Ectodermal cell (in vitro differentiated cells): ENCODE measurements at regions not wholly inside any gene's neighbourhood (a gene's known extent, or its start where the extent isn't known, plus 50 kb on each side); places are given as distances from the start of the nearest gene placed in this dataset.

Experiments used
- H3K27ac ChIP-seq: 2 replicates; pipeline ENCODE4 v1.7.0; 2013; ENCODE audit warnings: mild to moderate bottlenecking, low read depth, low read length; ENCODE audit not compliant: insufficient read depth, poor library complexity, severe bottlenecking
- H3K27me3 ChIP-seq: 2 replicates; pipeline ENCODE4 v1.7.0; 2013; ENCODE audit warnings: mild to moderate bottlenecking, low read length; ENCODE audit not compliant: insufficient read depth, control insufficient read depth, poor library complexity, severe bottlenecking
- H3K36me3 ChIP-seq: one replicate; pipeline ENCODE4 v1.7.0; 2013; ENCODE audit warnings: low read length; ENCODE audit not compliant: control insufficient read depth, insufficient read depth
- H3K4me1 ChIP-seq: one replicate; pipeline ENCODE4 v1.7.0; 2013; ENCODE audit warnings: low read length; ENCODE audit not compliant: control insufficient read depth, insufficient read depth
- H3K4me3 ChIP-seq: 2 replicates; pipeline ENCODE4 v1.7.0; 2013; ENCODE audit warnings: low read depth, low read length, control low read depth; ENCODE audit not compliant: insufficient read depth
- H3K9me3 ChIP-seq: 2 replicates; pipeline ENCODE4 v1.7.0; 2013; ENCODE audit warnings: mild to moderate bottlenecking, low read length, moderate library complexity; ENCODE audit not compliant: control insufficient read depth
- WGBS, 2 experiments: methylation state at CpG; one replicate each; pipeline ENCODE4 v1.1.7; 2013; ENCODE audit warnings: missing lambda C conversion rate in 2 of 2; 5-methylcytosine and 5-hydroxymethylcytosine counted together

- Histone ChIP-seq H3K4me3 (no peak overlapping the region), H3K36me3 (no peaks in the 10 kb centered on the region), H3K27ac (no peak overlapping the region), H3K27me3 (no peaks in the 10 kb centered on the region), H3K9me3 (no peaks in the 10 kb centered on the region), H3K4me1 (no peaks in the 10 kb centered on the region)
- WGBS, 2 experiments = 93 to 94% methylated on average over 9 of the region's 9 CpGs
These were observed 122.5 kb upstream of the ZC3H12C start for GRCh38 chr11:109970516-109971183.

DNA sequence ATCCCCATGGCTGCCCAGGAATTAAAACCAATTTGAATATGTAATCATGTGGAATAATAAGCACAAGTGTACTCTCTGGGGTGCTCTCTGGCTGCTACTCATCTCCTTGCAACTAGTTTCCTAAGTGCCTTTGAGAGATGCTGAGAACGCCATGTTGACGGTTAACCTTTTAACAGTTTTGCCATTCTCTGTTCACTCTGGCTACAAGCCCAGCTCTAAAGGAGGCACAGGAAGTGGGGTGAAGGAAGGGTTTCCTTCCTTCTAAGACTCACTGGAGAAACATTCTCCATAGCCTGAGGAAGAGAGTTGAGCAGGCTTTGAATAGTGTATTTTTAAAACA, 122.0 kb upstream of the ZC3H12C start:
- no peaks in the 10 kb centered on the region for H3K9me3 ChIP-seq
- H3K4me3 ChIP-seq = no peak overlapping the region
- H3K4me1 ChIP-seq = no peaks in the 10 kb centered on the region
- no peaks in the 10 kb centered on the region for H3K27me3 ChIP-seq
- no peak overlapping the region for H3K27ac ChIP-seq
- WGBS, 2 experiments = 89 to 94% methylated on average over 2 of the region's 2 CpGs
- no peaks in the 10 kb centered on the region for H3K36me3 ChIP-seq

DNA sequence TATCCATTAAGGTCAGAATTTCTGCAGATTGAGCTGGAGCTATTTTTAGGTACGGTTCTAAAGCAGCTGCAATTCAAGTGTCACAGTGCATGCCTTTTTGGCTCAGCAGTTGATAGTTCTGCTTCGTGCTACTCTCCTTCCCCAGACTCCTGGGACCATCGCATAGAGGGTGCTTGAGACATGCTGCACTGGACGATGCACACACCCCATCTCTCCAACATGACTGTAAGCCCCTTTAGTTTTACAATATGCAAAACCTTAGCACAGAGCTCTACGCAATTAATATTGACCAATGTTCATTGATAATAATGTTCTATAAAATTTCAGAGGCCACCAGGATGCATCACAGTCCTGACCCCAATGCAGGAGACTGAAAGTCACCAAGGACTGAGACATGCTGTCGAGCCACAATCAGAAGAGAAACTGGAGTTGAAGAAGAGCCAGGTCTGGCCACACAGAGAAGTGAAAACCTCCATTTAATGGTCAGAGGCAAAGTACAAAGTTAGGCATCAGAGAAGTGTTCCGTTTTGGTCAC, 120.9 kb upstream of the ZC3H12C start:
- WGBS, 2 experiments = 93 to 95% methylated on average over 7 of the region's 7 CpGs
- Histone ChIP-seq H3K9me3 (no peaks in the 10 kb centered on the region), H3K4me1 (no peaks in the 10 kb centered on the region), H3K36me3 (no peaks in the 10 kb centered on the region), H3K27ac (no peak overlapping the region), H3K4me3 (no peak overlapping the region), H3K27me3 (no peaks in the 10 kb centered on the region)

GRCh38 chr11:109972939-109973338, 120.3 kb upstream of the ZC3H12C start:
- H3K4me3 ChIP-seq = no peak overlapping the region
- no peaks in the 10 kb centered on the region for H3K27me3 ChIP-seq
- H3K27ac ChIP-seq = no peak overlapping the region
- H3K4me1 ChIP-seq = no peaks in the 10 kb centered on the region
- no peaks in the 10 kb centered on the region for H3K9me3 ChIP-seq
- no peaks in the 10 kb centered on the region for H3K36me3 ChIP-seq

DNA sequence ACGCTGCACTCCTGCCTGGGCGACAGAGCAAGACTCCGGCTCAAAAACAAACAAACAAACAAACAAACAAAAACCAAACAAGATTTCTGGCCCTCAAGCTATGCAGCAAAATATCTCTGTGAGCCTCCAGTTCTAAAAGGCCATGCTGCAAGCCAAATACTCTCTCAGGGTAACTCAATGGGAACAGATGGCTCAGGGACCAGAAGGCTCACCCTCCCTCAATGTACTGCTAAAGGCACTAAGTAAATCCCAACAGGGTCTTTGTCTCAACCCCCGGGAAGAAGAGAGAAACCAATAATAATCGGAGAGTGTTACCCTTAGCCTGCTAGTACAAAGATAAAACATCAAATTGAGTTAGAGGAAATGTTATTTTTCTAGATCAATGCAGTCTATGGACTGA, 119.7 kb upstream of the ZC3H12C start:
- Histone ChIP-seq H3K27ac (no peak overlapping the region), H3K4me3 (no peak overlapping the region), H3K9me3 (no peaks in the 10 kb centered on the region), H3K4me1 (no peaks in the 10 kb centered on the region), H3K27me3 (no peaks in the 10 kb centered on the region), H3K36me3 (no peaks in the 10 kb centered on the region)
- WGBS, 2 experiments = 64 to 78% methylated on average over 5 of the region's 5 CpGs

- H3K4me1 ChIP-seq = no peaks in the 10 kb centered on the region
- H3K4me3 ChIP-seq = no peak overlapping the region
- no peak overlapping the region for H3K27ac ChIP-seq
- 83 to 91% methylated on average over 3 of the region's 3 CpGs for WGBS, 2 experiments
- no peaks in the 10 kb centered on the region for H3K27me3 ChIP-seq
- no peaks in the 10 kb centered on the region for H3K36me3 ChIP-seq
- H3K9me3 ChIP-seq = no peaks in the 10 kb centered on the region
These were observed 118.7 kb upstream of the ZC3H12C start for GRCh38 chr11:109974523-109974922.

GRCh38 chr11:109978895-109979294, 114.3 kb upstream of the ZC3H12C start:
- H3K27me3 ChIP-seq = no peaks in the 10 kb centered on the region
- no peaks in the 10 kb centered on the region for H3K9me3 ChIP-seq
- no peak overlapping the region for H3K27ac ChIP-seq
- H3K36me3 ChIP-seq = no peaks in the 10 kb centered on the region
- no peaks in the 10 kb centered on the region for H3K4me1 ChIP-seq
- 81 to 88% methylated on average over 2 of the region's 2 CpGs for WGBS, 2 experiments
- H3K4me3 ChIP-seq = no peak overlapping the region

GRCh38 chr11:109981031-109981636, 112.1 kb upstream of the ZC3H12C start:
- Histone ChIP-seq H3K36me3 (no peaks in the 10 kb centered on the region), H3K9me3 (no peaks in the 10 kb centered on the region), H3K27me3 (no peaks in the 10 kb centered on the region), H3K27ac (no peak overlapping the region), H3K4me1 (no peaks in the 10 kb centered on the region), H3K4me3 (no peak overlapping the region)
- WGBS, 2 experiments = 100% methylated on average over 1 of the region's 1 CpG; no CpG with 5 or more reads in 1 of the 2 experiments

DNA sequence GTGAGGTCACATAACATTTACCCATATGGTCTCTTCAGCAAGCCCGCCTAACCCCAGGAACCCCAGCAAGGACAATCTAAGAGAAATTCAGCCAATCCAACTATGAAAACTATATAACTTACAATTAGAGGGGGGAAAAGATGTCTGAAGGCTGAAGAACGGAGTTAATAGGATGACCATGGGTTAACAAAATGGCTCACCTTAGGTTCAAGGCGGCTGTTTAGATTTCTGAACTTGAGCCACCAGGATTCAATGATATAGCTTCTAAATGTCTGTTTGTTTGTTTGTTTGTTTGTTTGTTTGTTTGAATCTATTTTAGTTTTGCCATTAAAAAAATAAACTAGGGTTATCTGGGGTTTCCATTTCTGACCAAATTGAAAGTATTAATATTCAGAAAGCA, 109.8 kb upstream of the ZC3H12C start:
- no peak overlapping the region for H3K27ac ChIP-seq
- no peaks in the 10 kb centered on the region for H3K27me3 ChIP-seq
- no peaks in the 10 kb centered on the region for H3K36me3 ChIP-seq
- 93 to 96% methylated on average over 3 of the region's 3 CpGs for WGBS, 2 experiments
- H3K9me3 ChIP-seq = no peaks in the 10 kb centered on the region
- H3K4me1 ChIP-seq = no peaks in the 10 kb centered on the region
- H3K4me3 ChIP-seq = no peak overlapping the region

GRCh38 chr11:109984634-109985289, 108.4 kb upstream of the ZC3H12C start:
- H3K27me3 ChIP-seq = no peaks in the 10 kb centered on the region
- 89 to 91% methylated on average over 5 to 6 of the region's 6 CpGs for WGBS, 2 experiments

More at GRCh38 chr11:109984634-109985289, 108.4 kb upstream of the ZC3H12C start:
- Histone ChIP-seq H3K4me3 (no peak overlapping the region), H3K9me3 (no peaks in the 10 kb centered on the region), H3K36me3 (no peaks in the 10 kb centered on the region), H3K27ac (no peak overlapping the region), H3K4me1 (no peaks in the 10 kb centered on the region)
